HUDEP-2 (cell line): ENCODE measurements at regions not wholly inside any gene's neighbourhood (a gene's known extent, or its start where the extent isn't known, plus 50 kb on each side); places are given as distances from the start of the nearest gene placed in this dataset.

Experiments used
- DNase-seq, 76 experiments: peaks; one replicate each; lab custom pipeline; 2025; ENCODE audit not compliant: unreplicated experiment in 76 of 76; lab: John Stamatoyannopoulos, UW

GRCh38 chr3:180743813-180744590 lies 64.7 kb upstream of the CCDC39 start:
- DNase-seq, result no peak

- DNase-seq, result no peak
Observed at GRCh38 chr3:180747805-180748361, 68.6 kb upstream of the CCDC39 start.

- DNase-seq, result no peak
Observed at GRCh38 chr3:180749322-180749721, 70.0 kb upstream of the CCDC39 start.

- DNase-seq, result no peak
Observed at GRCh38 chr3:180749796-180750195, 70.5 kb upstream of the CCDC39 start.

GRCh38 chr3:180755556-180755955 lies 76.3 kb upstream of the CCDC39 start:
- DNase-seq, result no peak

GRCh38 chr3:180762866-180763265 lies 83.6 kb upstream of the CCDC39 start:
- no peak for DNase-seq

GRCh38 chr3:180764481-180764880 lies 85.2 kb upstream of the CCDC39 start:
- DNase-seq, result no peak

- no peak for DNase-seq
Observed at GRCh38 chr3:180770639-180771038, 91.3 kb upstream of the CCDC39 start.

GRCh38 chr3:180776433-180776832 lies 97.1 kb upstream of the CCDC39 start:
- DNase-seq, result no peak

- DNase-seq, result no peak
Observed at GRCh38 chr3:180782195-180782984, 103.1 kb upstream of the CCDC39 start.

- peak in 3 of 76 experiments; percentile 5 to 12 (median 10) for DNase-seq
Observed at GRCh38 chr3:180786227-180786626, 106.9 kb upstream of the CCDC39 start.

- no peak for DNase-seq
Observed at GRCh38 chr3:180789774-180790173, 110.5 kb upstream of the CCDC39 start.

- no peak for DNase-seq
Observed at GRCh38 chr3:180798197-180798596, 114.3 kb upstream of the FXR1 start.

- DNase-seq, result peak in 7 of 76 experiments; percentile 1 to 41 (median 7)
Observed at GRCh38 chr3:180802837-180803236, 109.6 kb upstream of the FXR1 start.

- no peak for DNase-seq
Observed at GRCh38 chr3:180804916-180805315, 107.6 kb upstream of the FXR1 start.

GRCh38 chr3:180808823-180809575 lies 103.5 kb upstream of the FXR1 start:
- no peak for DNase-seq

- no peak for DNase-seq
Observed at GRCh38 chr3:180820400-180820799, 92.1 kb upstream of the FXR1 start.

- no peak for DNase-seq
Observed at GRCh38 chr3:180825964-180826363, 86.5 kb upstream of the FXR1 start.

GRCh38 chr3:180827171-180827570 lies 85.3 kb upstream of the FXR1 start:
- no peak for DNase-seq

- DNase-seq, result no peak
Observed at GRCh38 chr3:180828001-180828720, 84.3 kb upstream of the FXR1 start.
